ENCODE measurements at regions not wholly inside any gene's neighbourhood (a gene's known extent, or its start where the extent isn't known, plus 50 kb on each side); places are given as distances from the start of the nearest gene placed in this dataset.

DNA sequence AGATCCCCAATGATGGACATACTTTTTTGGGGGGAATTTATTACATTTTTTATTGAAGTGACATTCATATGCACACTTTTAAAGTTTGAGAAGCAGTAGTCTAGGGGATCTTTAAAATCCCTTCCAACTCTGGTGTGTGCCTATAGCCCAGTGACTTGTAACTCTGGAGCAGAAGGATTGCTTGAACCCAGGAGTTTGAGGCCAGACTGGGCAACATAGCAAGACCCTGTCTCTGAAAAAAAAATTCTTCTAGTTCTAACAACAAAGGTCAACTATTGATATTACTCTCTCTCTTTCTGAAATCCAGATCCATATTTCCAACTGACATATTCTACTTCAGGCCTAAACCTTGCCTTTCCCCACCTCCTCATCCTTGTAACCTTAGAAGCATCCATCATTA is 148.2 kb upstream of the SPRY4 start:
- DNase-seq, result no peak

DNA sequence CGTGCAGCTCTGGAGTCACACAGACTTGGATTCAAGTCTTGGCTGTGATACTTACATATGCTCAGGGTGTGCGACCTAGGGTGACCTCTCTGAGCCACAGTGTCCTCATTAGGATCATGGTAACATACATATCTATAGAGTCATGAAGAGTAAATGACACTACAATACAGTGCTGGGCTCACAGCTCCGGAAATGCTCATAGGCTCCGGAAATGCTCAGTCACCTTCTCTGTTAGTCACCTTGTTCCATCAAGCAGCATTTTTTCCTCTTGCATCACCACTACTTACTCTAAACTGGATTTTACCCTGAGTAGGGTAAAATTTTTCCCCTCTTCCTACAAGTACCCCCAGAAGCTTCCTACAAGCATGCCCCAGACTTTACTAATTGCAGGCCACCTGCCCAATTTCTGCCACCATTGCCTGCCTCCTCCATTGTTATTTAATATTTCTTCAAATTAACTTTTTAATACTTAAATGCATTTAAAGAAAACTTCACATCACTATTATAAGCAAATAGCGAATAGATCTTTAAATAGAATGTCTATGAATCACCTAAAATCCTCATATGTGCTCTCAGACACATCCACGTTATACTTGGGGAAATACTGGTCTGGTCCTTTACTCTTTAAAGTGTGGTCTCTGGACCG is 147.6 kb upstream of the SPRY4 start:
- no peak for DNase-seq

DNA sequence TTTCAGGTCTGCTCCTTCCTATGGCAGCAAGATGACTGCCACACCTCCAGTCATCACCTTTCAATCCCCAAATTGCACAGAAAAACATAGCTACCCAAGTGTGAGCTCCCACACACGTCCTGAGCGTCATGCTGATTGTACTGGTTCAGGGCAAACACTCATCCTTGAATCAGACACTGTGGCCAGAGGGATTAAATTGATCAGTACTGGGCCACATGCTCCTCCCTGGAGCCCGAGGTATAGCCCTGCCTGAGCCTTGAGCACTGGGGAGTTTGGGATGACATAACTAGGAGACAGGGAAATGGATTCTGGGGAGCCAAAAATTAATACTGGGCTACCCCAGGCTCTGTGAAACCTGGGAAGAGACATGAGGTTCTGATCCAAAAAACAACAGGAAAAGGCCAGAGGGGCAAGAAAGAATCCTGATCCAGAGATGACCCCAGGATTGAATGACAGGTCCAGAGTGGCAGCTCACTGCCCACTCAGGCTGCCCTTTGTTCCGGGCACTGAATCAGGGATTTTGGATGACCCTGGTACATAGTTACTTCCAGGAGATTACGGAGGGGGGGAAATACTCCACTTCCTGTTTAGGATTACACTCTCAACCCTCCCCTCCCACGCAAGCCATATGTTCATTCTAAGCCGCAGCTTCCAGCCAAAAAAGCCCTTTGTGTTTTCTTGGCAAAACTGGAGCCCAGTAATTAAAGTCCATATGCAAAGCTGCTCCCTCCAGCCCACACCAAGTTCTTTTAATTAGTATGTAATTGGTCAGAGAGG is 141.6 kb upstream of the SPRY4 start:
- no peak for DNase-seq

DNA sequence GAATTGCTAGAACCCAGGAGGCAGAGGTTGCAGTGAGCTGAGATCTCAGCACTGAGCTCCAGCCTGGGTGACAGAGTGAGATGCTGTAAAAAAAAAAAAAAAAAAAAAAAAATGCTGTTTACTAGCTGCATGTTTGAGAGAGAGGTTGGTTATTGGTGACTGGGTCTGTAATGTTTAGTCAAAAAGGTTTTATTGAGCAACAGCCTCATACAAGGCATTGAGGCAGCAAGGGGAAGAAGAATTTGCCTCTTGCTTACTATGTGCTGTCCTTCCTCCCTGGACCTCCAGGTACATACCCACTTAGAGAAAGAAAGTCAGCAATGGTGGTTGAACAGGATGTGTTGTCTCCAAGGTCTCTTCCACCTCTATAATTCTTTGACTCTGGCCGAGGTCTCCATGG is 140.7 kb upstream of the SPRY4 start:
- DNase-seq, result no peak

DNA sequence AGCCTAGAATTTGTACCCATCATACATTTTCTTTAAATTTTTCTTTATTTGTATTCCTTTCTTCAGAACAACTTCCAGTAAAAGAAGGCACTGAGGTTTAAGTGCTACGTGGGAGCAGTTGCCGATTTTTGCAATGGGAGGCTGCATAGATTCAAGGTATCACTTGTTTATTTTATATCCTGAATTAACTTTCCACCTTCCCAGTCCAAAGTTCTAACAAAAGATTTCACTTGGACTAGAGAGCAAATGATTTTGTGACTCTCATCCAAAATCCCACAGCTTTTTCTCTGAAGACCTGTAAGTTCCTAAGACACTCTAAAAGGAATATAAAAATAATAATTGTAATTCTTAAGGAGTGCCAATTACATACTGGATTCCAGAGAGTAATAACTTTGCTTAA is 139.1 kb upstream of the SPRY4 start:
- no peak for DNase-seq

DNA sequence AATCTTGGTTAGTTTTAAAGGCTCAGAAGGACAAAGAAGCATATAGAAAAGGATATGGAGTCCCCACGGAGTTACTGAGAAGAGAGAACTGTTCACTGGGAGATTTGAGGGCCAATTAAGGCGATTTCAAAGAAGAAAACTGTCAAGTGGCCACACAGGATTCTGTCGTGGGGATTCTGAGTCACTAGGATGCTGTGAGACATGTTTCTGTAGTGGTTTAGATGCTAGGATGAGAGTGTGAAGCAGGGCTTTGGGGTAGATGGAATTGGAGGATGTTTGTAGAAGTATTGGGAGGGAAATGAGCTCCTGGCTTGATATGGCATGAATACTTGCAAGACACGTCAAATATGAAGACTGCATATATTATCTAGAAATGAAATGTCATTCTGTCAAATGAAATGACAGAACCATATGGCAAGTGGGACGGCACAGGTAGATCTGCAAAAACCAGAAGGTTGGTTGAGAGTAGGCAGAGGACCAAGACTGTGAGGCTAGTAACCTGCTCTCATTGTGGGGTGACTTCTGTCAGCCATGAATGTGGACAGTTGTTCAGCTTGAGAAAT is 136.3 kb upstream of the SPRY4 start:
- no peak for DNase-seq

DNA sequence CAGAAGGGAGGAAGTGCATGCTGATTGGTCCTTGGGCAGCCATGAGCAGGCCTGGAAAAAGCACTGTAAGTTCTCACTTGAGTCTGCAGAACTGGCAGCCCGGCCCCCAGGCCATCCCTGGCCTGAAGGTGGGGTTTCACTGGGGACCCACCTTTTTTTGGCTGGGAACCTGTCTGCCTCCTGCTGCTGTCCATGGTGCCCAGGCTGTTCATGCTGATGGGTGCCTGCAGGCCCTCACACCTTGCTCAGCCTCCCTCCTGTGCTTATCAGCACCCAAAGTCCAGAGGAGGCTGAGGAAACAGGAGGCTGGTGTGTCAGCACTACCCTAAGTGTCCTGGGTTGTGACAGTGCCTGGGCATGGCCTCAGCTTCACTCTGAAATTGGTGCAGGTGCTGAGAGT is 134.4 kb upstream of the SPRY4 start:
- no peak for DNase-seq

DNA sequence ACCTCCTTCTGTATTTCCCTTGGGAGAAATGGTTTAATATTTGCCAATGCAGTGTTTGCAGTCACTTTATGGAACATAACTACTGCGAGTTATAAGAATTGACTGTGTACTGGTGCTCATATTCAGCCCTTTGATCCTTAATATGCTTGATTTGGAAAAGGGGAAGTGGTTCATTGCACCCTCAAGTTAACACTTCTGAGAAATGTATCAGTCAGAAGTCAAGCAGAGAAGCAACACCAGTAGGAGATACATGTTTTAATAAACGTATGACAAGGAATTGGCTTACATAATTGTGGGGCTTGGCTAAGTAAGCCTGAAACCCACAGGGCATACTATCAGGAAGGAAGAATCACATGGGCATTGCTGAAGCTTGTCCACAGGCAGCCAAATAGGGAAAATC is 131.0 kb upstream of the SPRY4 start:
- no peak for DNase-seq

DNA sequence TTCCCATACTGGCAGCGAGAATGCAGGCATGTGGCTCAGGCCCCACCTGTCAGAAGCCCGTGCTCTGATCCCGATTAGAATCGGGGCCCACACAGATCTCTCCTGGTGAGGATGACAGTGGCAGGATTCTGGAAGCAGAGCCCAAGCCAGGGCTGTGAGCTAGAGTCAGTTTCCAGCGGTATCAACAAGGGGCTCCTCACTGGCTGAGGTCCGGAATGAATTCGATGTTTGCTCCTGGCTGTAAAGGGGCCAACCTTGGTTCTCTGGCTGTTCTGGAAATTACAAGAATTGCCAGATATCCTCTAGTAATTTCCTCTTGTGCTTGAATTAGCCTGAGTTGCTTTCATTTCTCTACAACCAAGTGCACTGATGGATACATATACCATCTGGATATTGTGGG is 129.1 kb upstream of the SPRY4 start:
- no peak for DNase-seq

DNA sequence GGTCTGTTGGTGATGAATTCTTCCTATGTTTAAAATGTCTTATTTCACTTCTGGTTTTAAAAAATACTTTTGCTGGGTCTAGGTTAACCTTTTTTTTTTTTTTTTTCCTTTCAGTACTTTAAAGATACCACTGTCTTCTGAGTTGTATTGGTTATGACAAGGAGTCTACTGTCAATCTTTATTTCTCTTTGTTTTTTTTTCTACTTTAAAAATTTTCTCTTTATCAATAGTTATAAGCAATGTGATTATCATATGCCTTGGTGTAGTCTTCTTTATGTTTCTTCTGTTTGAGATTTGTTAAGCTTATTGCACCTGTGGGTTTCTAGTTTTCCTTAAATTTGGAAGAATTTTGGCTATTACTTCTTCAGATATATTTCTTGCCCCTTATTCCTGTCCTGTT is 125.6 kb upstream of the SPRY4 start:
- no peak for DNase-seq

DNA sequence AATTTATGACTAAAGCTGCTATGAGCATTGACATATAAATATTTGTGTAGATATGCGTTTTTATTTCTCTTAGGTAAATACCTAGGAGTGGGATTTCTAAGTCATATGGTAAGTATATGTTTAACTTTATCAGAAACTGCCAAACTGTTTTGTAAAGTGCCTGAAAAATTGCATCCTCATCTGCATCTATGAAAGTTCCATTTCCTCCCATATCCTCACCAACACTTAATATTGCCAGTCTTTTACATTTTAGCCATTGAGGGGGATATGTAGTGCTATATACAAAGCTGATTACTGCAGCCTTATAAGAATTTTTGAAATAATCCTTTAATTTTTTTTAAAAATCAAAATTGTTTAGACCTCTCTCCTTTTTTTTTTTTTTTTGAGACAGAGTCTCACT is 123.1 kb upstream of the SPRY4 start:
- DNase-seq, result no peak

DNA sequence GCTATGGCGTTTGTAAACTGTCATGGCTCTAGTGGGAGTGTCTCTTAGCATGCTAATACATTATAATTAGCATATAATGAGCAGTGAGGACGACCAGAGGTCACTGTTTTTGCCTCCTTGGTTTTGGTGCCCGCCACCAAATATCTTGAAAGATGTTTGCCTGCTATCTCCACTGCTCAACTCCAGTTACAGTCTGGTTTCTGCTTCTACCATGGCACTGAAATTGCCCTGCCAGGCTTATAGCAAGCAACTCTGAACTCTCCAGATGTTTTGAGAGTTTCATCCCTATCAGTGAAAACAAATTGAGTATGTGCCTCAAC is 122.1 kb upstream of the SPRY4 start:
- DNase-seq, result no peak

DNA sequence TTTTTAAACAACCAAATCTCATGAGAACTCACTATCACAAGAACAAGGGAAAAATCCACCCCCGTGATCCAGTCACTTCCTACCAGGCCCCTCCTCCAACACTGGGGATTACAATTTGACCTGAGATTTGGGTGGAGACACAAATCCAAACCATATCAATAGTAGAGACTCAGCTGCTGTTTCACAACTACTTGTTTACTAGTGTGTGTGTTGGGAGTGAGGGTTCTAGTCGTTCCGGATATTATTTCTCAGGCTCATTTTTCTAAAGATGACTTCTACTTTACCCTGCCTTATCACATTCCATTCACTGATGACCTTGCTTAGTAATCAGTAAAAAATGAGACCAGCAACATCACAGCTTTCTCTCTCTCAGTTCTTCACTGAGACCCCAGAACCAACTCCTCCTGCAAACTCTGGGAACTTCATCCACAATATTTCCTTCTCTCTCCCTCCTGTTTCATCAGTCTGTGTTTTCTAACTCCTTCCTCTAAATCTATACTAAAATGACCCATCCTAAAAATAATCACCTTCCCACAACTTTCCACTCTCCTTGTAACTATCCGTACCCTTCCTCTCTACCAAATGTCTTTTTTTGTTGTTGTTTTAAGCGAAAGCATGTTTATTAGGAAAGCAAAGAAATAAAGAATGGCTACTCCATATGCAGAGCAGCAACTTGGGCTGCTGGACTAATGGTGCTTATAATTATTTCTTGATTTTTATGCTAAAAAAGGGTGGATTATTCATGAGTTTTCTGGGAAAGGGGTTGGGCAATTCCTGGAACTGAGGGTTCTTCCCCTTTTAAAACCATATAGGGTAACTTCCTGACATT is 121.5 kb upstream of the SPRY4 start:
- DNase-seq, result no peak

DNA sequence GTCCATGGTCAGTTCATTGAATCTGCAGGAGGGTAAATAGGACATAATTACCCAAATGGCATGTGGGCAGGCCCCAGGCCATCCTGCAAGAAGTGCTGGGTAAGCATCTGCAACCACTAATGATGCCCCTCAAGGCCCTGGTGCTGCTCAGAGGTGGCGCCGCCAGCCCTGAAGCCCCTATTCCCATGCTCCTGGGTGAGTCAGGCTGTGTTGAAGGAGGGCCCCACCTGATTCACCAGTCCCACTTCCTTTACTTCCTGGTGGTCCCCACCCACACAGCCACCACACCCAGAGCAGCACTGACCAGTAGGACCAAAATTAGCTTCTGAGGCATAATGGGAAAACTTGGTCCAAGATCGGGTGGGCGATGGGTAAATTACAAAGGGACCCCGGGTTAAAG is 120.4 kb upstream of the SPRY4 start:
- no peak for DNase-seq

DNA sequence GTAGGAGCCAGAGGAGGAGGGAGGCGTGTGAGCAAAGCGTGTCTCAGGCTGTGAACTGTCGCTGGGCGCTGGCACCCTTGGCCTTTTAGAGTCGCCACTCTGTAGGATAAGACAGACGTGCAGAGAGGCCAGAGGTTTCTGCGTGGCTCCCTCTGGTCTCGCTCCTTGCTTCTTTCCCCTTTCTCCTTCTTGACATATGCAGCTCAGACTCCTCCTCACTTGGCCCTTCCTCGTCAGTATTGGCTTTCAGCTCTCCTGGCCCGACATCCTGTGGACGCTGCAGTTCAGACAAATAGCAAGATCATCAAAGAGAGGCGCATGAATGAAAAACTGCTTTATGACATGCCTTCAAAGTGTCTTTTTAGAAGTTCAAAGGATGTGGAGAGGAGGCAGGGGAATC is 116.8 kb upstream of the SPRY4 start:
- no peak for DNase-seq

DNA sequence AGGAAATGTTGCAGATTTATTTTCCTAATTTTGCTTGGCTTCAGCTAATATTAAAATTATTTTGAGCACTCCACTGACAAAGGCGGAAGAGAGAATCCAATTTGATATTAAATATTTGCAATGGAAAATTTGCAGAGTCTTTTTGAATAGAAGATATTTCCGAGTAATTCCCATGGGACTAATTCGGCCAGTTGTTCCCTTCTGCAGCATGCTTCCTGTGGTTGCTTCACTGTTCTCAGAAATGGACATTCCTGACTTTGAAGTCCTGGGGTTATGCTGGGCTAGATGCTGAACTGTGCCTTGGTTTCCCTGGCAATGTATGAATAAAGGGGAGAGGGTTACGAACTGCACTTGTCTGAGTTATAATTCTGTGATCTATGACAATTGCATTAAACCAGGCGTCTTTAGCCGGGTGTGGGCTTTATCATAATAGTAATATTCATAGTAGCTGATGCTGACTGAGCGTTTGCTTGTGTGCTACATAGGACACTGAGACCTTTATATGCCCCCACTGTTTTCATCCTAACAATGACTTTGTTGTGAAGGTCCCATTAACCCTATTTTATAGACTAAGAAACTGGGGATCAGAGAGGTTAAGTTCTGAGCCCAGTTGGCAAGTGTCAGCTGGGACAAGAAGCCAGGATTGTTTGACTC is 114.5 kb upstream of the SPRY4 start:
- DNase-seq, result no peak

DNA sequence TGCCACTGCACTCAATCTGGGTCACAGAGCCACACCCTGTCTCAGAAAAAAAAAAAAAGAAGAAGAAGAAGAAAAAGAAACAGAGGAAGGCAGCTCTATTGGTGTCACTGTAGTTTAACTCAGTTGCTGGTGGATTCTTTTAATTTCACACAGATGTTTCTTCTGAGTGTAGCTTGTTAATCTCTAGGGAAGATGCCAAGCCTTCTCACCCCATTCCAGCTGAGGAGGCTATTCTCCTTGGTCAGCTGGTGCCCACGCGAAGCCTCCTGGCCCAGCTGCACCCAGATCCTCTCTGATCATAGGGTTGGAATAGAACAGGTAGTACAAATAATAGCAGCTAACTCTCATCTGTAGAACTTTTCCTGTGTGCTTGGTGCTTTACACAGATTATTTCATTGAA is 113.8 kb upstream of the SPRY4 start:
- DNase-seq, result no peak

DNA sequence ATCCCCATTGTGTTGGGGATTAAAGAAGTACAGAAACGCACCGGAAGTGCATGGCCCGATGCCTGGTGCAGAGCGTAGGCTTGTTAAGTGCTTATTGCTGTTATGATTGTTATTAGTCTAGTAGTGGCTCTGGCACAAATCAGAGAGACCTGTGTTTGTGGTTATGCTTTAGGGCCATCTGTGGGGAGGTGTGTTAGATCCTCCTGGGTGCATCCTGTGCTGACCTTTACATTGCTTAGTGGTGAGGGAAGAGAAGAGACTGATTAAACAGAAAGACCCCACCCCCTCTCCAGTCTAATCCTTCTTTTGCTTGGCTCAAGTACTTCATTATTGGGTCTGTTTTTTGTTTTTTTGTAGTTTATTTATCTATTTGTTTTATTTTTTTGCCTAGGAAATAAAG is 112.7 kb upstream of the SPRY4 start:
- DNase-seq, result no peak

DNA sequence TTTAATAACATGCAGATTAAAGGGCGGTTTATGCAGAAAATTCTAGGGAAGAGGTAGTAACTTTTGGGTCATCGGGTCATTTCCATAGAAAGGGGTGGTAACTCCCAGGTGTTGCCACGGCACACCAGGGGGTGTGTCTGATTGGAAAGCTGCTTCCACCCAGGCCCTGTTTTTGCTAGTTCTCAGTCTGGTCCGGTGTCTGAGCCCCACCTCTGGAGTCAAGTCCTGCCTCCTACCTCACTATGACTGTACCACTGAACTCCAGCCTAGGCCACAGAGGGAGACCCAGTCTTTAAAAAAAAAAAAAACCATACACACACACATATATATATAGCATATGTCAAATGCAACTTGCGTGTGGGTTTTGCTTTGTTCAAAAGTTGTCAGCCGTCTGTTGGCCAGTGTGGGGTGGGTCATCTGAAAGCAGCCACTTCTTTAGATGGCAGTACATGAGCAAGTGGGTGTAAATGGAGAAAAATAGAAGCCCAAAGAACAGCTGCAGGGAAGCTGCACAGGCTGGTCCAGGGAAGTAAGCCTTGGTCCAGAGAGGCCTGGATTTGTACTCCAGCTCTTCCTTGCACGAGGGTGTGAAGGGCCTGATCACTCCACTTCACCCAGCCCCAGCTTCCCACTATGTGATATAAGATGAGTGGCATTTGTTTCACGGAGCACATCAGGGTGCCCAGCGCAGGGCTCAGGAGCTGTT is 110.7 kb upstream of the SPRY4 start:
- DNase-seq, result no peak

DNA sequence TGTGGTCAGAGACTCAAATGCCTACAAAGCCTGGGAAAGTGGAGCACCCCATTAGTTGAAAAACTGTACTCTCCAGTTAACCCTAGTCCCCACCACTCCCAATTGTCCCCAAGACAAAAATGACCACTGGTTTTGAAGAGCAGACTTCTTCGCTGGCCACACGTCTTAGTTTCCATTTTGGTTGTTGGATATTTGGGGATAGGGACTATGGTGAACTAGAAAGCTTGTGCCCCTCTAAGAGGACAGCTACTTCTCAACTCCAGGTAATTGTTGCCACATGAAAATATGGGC is 109.4 kb upstream of the SPRY4 start:
- no peak for DNase-seq

DNA sequence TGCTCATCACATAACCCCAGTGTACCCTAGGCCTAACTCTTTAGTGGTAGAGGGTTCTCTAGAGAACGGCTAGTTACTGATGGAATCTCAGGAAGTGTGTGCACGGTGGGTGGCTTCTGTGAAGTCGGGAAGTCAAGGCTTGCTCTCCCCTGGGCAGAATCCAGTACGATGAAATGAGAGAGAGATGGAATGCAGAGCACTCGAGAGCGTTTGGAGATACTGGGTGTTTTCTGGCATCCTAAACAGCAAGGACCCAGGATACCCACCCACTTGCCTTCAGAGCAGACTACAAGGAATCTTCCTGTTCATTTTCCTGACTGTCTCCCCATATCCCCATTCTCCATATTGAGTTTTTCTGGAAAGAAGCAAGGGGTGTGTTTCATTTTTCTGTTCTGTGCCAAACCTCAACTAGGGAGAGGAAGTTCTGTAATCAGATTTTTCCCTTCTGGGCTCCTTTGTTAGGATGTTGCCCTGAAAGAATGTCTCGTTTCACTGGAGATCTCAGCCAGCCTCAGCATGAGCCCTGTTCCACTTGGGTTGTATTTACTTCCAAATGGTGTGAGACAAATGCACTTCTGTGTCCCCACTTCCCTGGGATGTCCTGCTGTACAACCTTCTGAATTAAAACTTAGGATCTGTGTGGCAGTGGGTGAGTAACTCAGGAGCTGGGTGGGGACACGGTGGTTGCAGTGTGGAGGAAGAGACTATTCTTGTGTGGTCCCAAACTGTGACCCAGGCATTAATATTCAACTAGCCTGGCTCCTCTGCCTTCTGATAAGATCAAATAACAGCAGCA is 108.9 kb upstream of the SPRY4 start:
- no peak for DNase-seq

DNA sequence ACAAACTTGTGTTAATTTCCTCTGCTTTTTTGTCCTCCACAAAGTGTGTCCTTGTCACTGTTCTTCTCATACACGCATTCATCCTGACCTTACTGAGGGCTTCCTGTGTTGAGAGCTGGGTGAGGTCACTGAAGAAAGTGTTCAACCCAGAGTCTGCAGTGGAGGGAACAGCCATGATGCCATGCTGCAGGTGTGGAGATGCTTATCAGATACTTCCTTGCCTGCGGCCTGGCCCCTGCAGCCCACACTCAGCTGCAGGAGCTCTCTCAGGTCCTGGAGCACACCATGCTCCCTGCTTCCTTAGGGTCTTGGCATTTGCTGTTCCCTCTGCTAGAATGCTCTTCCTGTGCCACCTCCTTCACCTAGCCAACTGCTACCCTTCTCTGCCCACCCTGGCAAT is 108.1 kb upstream of the SPRY4 start:
- no peak for DNase-seq
